ENCODE measurements at regions not wholly inside any gene's neighbourhood (a gene's known extent, or its start where the extent isn't known, plus 50 kb on each side); places are given as distances from the start of the nearest gene placed in this dataset.

- TF ChIP-seq EZH2 (optimal IDR thresholded peaks at IDR 0.05; ENCODE audit: low read depth, low read length) = no peak
- no peak for TF ChIP-seq CTCF (IDR thresholded peaks at IDR 0.05; ENCODE audit: low read length)
Observed at GRCh38 chr3:152011812-152012735, 138.6 kb downstream of the SUCNR1 start.

Measured in MM.1S (cell line).